GM23338 (cell line): ENCODE measurements at regions not wholly inside any gene's neighbourhood (a gene's known extent, or its start where the extent isn't known, plus 50 kb on each side); places are given as distances from the start of the nearest gene placed in this dataset.

ENCODE experiments used
- ATAC-seq: fragments of 200-7000 bp; cut with Tn5 transposase; 3 replicates; pipeline ENCODE4 v1.9.1; 2020
- DNase-seq: peaks from one replicate; pipeline ENCODE4 v3.0.0-alpha.2; 2015; ENCODE audit warnings: low spot score
- H2AFZ ChIP-seq: fragments of 200-600 bp; sonication (generic); 2 replicates; pipeline ENCODE4 v1.8.0; 2016; ENCODE audit warnings: antibody characterized with exemption, mild to moderate bottlenecking, moderate library complexity
- H3F3A ChIP-seq: fragments of 200-600 bp; sonication (generic); replicated peaks from 2 replicates; pipeline ENCODE4 v1.8.0; 2017; ENCODE audit warnings: antibody characterized with exemption, mixed run types, low read depth
- H3K27ac ChIP-seq: fragments of 200-600 bp; sonication (generic); 2 replicates; pipeline ENCODE4 v1.6.1; 2016; ENCODE audit warnings: low read depth
- H3K27me3 ChIP-seq: fragments of 200-600 bp; sonication (generic); 2 replicates; pipeline ENCODE4 v1.8.0; 2016; ENCODE audit warnings: mild to moderate bottlenecking, mixed run types, moderate library complexity; ENCODE audit not compliant: insufficient read depth
- H3K36me3 ChIP-seq: fragments of 200-600 bp; sonication (generic); 2 replicates; pipeline ENCODE4 v1.8.0; 2016; ENCODE audit warnings: mild to moderate bottlenecking; ENCODE audit not compliant: insufficient read depth
- H3K4me1 ChIP-seq: fragments of 200-600 bp; sonication (generic); 2 replicates; pipeline ENCODE4 v1.8.0; 2016; ENCODE audit warnings: mild to moderate bottlenecking, moderate library complexity; ENCODE audit not compliant: insufficient read depth
- H3K4me2 ChIP-seq: fragments of 200-600 bp; sonication (generic); 2 replicates; pipeline ENCODE4 v1.7.1; 2017; ENCODE audit warnings: mixed run types
- H3K4me3 ChIP-seq: fragments of 200-600 bp; sonication (generic); 2 replicates; pipeline ENCODE4 v1.6.1; 2016; ENCODE audit warnings: mixed run types
- H3K79me2 ChIP-seq: fragments of 200-600 bp; sonication (generic); replicated peaks from 2 replicates; pipeline ENCODE4 v1.8.0; 2017; ENCODE audit warnings: mild to moderate bottlenecking; ENCODE audit not compliant: insufficient read depth
- H3K9me2 ChIP-seq: fragments of 200-600 bp; sonication (generic); 2 replicates; pipeline ENCODE4 v1.8.0; 2017; ENCODE audit not compliant: insufficient read depth
- H4K20me1 ChIP-seq: fragments of 200-600 bp; sonication (generic); replicated peaks from 2 replicates; pipeline ENCODE4 v1.8.0; 2017; ENCODE audit warnings: mild to moderate bottlenecking; ENCODE audit not compliant: insufficient read depth
- H3K27ac Mint-ChIP-seq: 2 replicates; pipeline ENCODE4 v1.8.0; 2020; ENCODE audit warnings: inconsistent platforms, mild to moderate bottlenecking, moderate library complexity, mixed read lengths
- H3K27me3 Mint-ChIP-seq: 3 replicates; pipeline ENCODE4 v1.8.0; 2022; ENCODE audit warnings: low read depth, mild to moderate bottlenecking, moderate library complexity, mixed read lengths, inconsistent platforms; ENCODE audit not compliant: insufficient read depth, poor library complexity
- H3K36me3 Mint-ChIP-seq: 3 replicates; pipeline ENCODE4 v1.8.0; 2021; ENCODE audit warnings: low read depth, mild to moderate bottlenecking, inconsistent platforms, moderate library complexity, mixed read lengths
- H3K4me1 Mint-ChIP-seq: 3 replicates; pipeline ENCODE4 v1.8.0; 2020; ENCODE audit warnings: mild to moderate bottlenecking, inconsistent platforms, mixed read lengths
- H3K4me3 Mint-ChIP-seq: 3 replicates; pipeline ENCODE4 v1.8.0; 2021; ENCODE audit warnings: moderate library complexity, mild to moderate bottlenecking, inconsistent platforms, mixed read lengths
- H3K9me3 Mint-ChIP-seq: 3 replicates; pipeline ENCODE4 v1.8.0; 2020; ENCODE audit warnings: moderate library complexity, mild to moderate bottlenecking, inconsistent platforms, mixed read lengths
- CREB1 ChIP-seq: fragments of 250-450 bp; sonication (Bioruptor Pico); IDR thresholded peaks from 2 replicates; pipeline ENCODE4 v1.5.0; 2020; ENCODE audit warnings: low read depth, mild to moderate bottlenecking, moderate library complexity
- CTCF ChIP-seq, 2 experiments: fragments of 200-600 bp in 1 of 2; sonication (generic) in 1 of 2; conservative IDR thresholded peaks; 2 replicates each; pipeline versions ENCODE4 v1.5.1 to v1.6.1; 2016 to 2017; ENCODE audit warnings: antibody characterized with exemption in 2 of 2, low read depth in 2 of 2, mild to moderate bottlenecking in 2 of 2, moderate library complexity in 1 of 2
- ETS1 ChIP-seq: IDR thresholded peaks from 2 replicates; pipeline ENCODE4 v1.6.1; 2016; ENCODE audit warnings: antibody characterized with exemption
- EZH2 ChIP-seq: fragments of 200-600 bp; sonication (generic); IDR thresholded peaks from one replicate; pipeline ENCODE4 v1.8.0; 2017; ENCODE audit warnings: antibody characterized with exemption, mild to moderate bottlenecking, low read depth; ENCODE audit not compliant: unreplicated experiment
- EZH2phosphoT487 ChIP-seq: fragments of 200-600 bp; sonication (generic); IDR thresholded peaks from one replicate; pipeline ENCODE4 v1.8.1; 2018; ENCODE audit warnings: antibody characterized with exemption; ENCODE audit not compliant: unreplicated experiment
- JUNB ChIP-seq: IDR thresholded peaks from one replicate; pipeline ENCODE4 v1.6.1; 2016; ENCODE audit warnings: antibody characterized with exemption; ENCODE audit not compliant: unreplicated experiment
- NANOG ChIP-seq: IDR thresholded peaks from 2 replicates; pipeline ENCODE4 v1.6.1; 2016; ENCODE audit warnings: antibody characterized with exemption, borderline replicate concordance
- POLR2AphosphoS5 ChIP-seq: IDR thresholded peaks from 2 replicates; pipeline ENCODE4 v1.6.1; 2016; ENCODE audit warnings: antibody characterized with exemption, low read depth
- REST ChIP-seq: IDR thresholded peaks from one replicate; pipeline ENCODE4 v1.6.1; 2018; ENCODE audit warnings: antibody characterized with exemption; ENCODE audit not compliant: unreplicated experiment
- STAT1 ChIP-seq: IDR thresholded peaks from one replicate; pipeline ENCODE4 v1.6.1; 2016; ENCODE audit warnings: antibody characterized with exemption; ENCODE audit not compliant: unreplicated experiment
- ZNF114 ChIP-seq: fragments of 250-450 bp; sonication (Bioruptor Pico); IDR thresholded peaks from 2 replicates; pipeline ENCODE4 v1.5.0; 2020; ENCODE audit warnings: mild to moderate bottlenecking, moderate library complexity
- ZNF331 ChIP-seq: fragments of 250-450 bp; sonication (Bioruptor Pico); IDR thresholded peaks from 2 replicates; pipeline ENCODE4 v1.5.0; 2020; ENCODE audit warnings: low read depth, mild to moderate bottlenecking, moderate library complexity
- ZNF462 ChIP-seq: fragments of 250-450 bp; sonication (Bioruptor Pico); IDR thresholded peaks from 2 replicates; pipeline ENCODE4 v1.5.0; 2020; ENCODE audit warnings: mild to moderate bottlenecking, moderate library complexity

- DNase-seq (no peak), ATAC-seq (no peak)
- H3K4me1 Mint-ChIP-seq = peaks cover 38% of the 10 kb centered on the region
- H3K36me3 Mint-ChIP-seq = no peaks in the 10 kb centered on the region
- no peak overlapping the region for H3K4me3 Mint-ChIP-seq
- H3K27ac Mint-ChIP-seq = no peak overlapping the region
- H3K9me3 Mint-ChIP-seq = peaks cover 2% of the 10 kb centered on the region; the same call in 1 of the 3 replicates
- Histone ChIP-seq H3K4me3 (no peak overlapping the region), H3F3A (peaks cover 13% of the 10 kb centered on the region; the same call in 1 of the 2 replicates), H4K20me1 (no peaks in the 10 kb centered on the region), H3K27me3 (peaks cover 8% of the 10 kb centered on the region; the same call in 1 of the 2 replicates), H2AFZ (no peak overlapping the region), H3K4me2 (no peak overlapping the region), H3K36me3 (no peaks in the 10 kb centered on the region), H3K27ac (no peak overlapping the region), H3K9me2 (no peaks in the 10 kb centered on the region), H3K79me2 (no peaks in the 10 kb centered on the region), H3K4me1 (peaks cover 37% of the 10 kb centered on the region)
- TF ChIP-seq ETS1 = no peak
- TF ChIP-seq NANOG = no peak
- TF ChIP-seq POLR2AphosphoS5 = no peak
- TF ChIP-seq ZNF462 (CRISPR knock-in tag) = no peak
- no peak for TF ChIP-seq CREB1 (CRISPR knock-in tag)
- TF ChIP-seq CTCF (conservative IDR thresholded peaks at IDR 0.05; ENCODE audit: low read depth in 2 of 2) = no peak
- TF ChIP-seq EZH2 = no peak
- TF ChIP-seq ZNF114 = no peak
- no peak for TF ChIP-seq REST
- TF ChIP-seq JUNB = no peak
- no peak for TF ChIP-seq ZNF331 (CRISPR knock-in tag)
- TF ChIP-seq EZH2phosphoT487 = no peak
- no peak for TF ChIP-seq STAT1
- peaks cover 15% of the 10 kb centered on the region for H3K27me3 Mint-ChIP-seq
These were observed 141.7 kb upstream of the LHX5 start for GRCh38 chr12:113613414-113613813.
